Type B pancreatic cell (in vitro differentiated cells): ENCODE measurements at regions not wholly inside any gene's neighbourhood (a gene's known extent, or its start where the extent isn't known, plus 50 kb on each side); places are given as distances from the start of the nearest gene placed in this dataset.

ENCODE experiments used
- DNase-seq: peaks from one replicate; pipeline ENCODE4 v3.0.0; 2021; ENCODE audit warnings: mixed read lengths; ENCODE audit not compliant: unreplicated experiment; ENCODE audit errors: extremely low spot score
- H3K27ac Mint-ChIP-seq: 2 replicates; pipeline ENCODE4 v1.8.0; 2021; ENCODE audit warnings: mild to moderate bottlenecking, mixed read lengths
- H3K27me3 Mint-ChIP-seq: 2 replicates; pipeline ENCODE4 v1.8.0; 2021; ENCODE audit warnings: mixed read lengths
- H3K36me3 Mint-ChIP-seq: 2 replicates; pipeline ENCODE4 v1.8.0; 2021; ENCODE audit warnings: mixed read lengths
- H3K4me1 Mint-ChIP-seq: one replicate; pipeline ENCODE4 v1.8.0; 2021; ENCODE audit warnings: mixed read lengths; ENCODE audit not compliant: unreplicated experiment
- H3K4me3 Mint-ChIP-seq: 2 replicates; pipeline ENCODE4 v1.8.0; 2021; ENCODE audit warnings: mild to moderate bottlenecking, mixed read lengths
- H3K9me3 Mint-ChIP-seq: 2 replicates; pipeline ENCODE4 v1.8.0; 2021; ENCODE audit warnings: mixed read lengths
- TF ChIP-seq, protein P1 (sequence below): fragments of 200-600 bp; sonication (generic); conservative IDR thresholded peaks from 2 replicates; pipeline ENCODE4 v1.5.0; 2021; ENCODE audit warnings: antibody characterized with exemption, mild to moderate bottlenecking

- no peaks in the 10 kb centered on the region for H3K27me3 Mint-ChIP-seq
- H3K36me3 Mint-ChIP-seq, result no peaks in the 10 kb centered on the region
- no peak overlapping the region for H3K4me3 Mint-ChIP-seq
- TF ChIP-seq, protein P1, sequence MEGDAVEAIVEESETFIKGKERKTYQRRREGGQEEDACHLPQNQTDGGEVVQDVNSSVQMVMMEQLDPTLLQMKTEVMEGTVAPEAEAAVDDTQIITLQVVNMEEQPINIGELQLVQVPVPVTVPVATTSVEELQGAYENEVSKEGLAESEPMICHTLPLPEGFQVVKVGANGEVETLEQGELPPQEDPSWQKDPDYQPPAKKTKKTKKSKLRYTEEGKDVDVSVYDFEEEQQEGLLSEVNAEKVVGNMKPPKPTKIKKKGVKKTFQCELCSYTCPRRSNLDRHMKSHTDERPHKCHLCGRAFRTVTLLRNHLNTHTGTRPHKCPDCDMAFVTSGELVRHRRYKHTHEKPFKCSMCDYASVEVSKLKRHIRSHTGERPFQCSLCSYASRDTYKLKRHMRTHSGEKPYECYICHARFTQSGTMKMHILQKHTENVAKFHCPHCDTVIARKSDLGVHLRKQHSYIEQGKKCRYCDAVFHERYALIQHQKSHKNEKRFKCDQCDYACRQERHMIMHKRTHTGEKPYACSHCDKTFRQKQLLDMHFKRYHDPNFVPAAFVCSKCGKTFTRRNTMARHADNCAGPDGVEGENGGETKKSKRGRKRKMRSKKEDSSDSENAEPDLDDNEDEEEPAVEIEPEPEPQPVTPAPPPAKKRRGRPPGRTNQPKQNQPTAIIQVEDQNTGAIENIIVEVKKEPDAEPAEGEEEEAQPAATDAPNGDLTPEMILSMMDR, result no peak
- H3K27ac Mint-ChIP-seq, result no peak overlapping the region
- H3K4me1 Mint-ChIP-seq, result no peaks in the 10 kb centered on the region
- DNase-seq, result no peak
- H3K9me3 Mint-ChIP-seq, result no peaks in the 10 kb centered on the region
Observed at GRCh38 chr2:236400594-236401360, 136.6 kb upstream of the ASB18 start.

DNA sequence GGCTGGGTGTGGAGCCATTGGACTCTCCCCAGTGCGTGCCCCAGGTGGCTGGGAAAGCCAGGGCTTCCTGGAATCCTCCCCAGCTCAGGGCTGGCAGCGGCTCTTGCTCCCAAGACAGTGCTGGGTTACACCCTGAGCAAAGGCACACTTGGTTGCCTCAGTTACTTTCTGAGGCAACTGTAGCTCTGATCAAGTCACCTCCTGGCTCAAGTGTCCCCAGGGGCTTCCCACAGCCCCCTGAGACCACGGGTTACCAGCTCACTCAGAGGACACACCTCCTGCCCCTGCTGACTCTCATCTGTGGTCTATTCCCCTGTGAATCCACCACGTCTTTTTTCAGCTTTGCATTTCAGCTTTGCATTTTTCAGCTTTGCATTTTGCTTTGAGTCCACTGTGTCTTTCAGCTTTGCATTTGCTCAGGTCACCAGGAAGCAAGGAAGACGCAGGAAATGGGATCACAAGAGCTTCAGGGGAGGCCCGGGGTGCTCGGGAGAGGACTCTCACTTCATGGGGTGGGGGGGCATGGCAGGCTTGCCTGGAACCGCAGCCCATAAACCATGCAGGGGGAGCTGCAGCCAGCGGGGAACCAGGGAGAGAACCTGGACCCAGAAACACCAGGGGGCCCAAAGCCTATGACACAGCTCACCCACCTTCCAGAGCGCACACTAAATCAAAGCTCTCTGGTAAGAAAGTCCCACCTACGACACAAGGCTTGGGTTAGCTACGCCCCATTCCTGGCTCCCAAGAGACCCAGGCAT is 138.0 kb upstream of the ASB18 start:
- Mint-ChIP-seq H3K36me3 (no peaks in the 10 kb centered on the region), H3K9me3 (no peaks in the 10 kb centered on the region), H3K4me1 (no peaks in the 10 kb centered on the region), H3K4me3 (no peak overlapping the region), H3K27ac (no peak overlapping the region), H3K27me3 (no peaks in the 10 kb centered on the region)
- TF ChIP-seq, protein P1, result no peak
- no peak for DNase-seq

- H3K36me3 Mint-ChIP-seq, result no peaks in the 10 kb centered on the region
- TF ChIP-seq, protein P1, result no peak
- no peak overlapping the region for H3K4me3 Mint-ChIP-seq
- H3K4me1 Mint-ChIP-seq, result no peaks in the 10 kb centered on the region
- H3K9me3 Mint-ChIP-seq, result no peaks in the 10 kb centered on the region
- no peak for DNase-seq
- no peak overlapping the region for H3K27ac Mint-ChIP-seq
- H3K27me3 Mint-ChIP-seq, result no peaks in the 10 kb centered on the region
Observed at GRCh38 chr2:236403125-236403524, 138.9 kb upstream of the ASB18 start.

DNA sequence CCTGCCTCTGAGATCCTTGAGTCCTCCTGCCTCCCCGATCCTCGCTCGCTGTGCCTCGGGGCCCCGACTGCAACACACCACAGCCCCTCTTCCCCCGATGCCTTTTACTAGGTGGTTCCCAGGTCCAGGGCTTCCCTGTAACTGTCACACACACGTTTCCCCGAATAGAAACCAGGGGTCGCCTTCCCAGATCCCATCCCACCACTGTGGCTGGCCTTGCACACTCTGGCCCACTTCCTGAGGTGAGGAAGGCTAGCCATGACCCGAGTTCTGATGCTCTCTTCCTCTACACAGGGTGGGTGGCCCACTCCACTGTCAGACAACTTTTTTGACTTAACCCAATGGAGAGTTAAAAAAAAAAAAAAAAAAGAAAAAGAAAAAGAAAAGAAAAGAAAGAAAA is 139.6 kb upstream of the ASB18 start:
- Mint-ChIP-seq H3K27ac (no peak overlapping the region), H3K36me3 (no peaks in the 10 kb centered on the region)

GRCh38 chr2:236404346-236404745 is 140.1 kb upstream of the ASB18 start:
- Mint-ChIP-seq H3K27me3 (no peaks in the 10 kb centered on the region), H3K36me3 (no peaks in the 10 kb centered on the region), H3K27ac (no peak overlapping the region), H3K4me3 (no peak overlapping the region), H3K9me3 (no peaks in the 10 kb centered on the region), H3K4me1 (no peaks in the 10 kb centered on the region)
- DNase-seq, result no peak
- TF ChIP-seq, protein P1, result no peak

More for the DNA sequence above, 139.6 kb upstream of the ASB18 start:
- no peak for DNase-seq
- TF ChIP-seq, protein P1, result no peak
- H3K4me1 Mint-ChIP-seq, result no peaks in the 10 kb centered on the region
- H3K9me3 Mint-ChIP-seq, result no peaks in the 10 kb centered on the region
- no peaks in the 10 kb centered on the region for H3K27me3 Mint-ChIP-seq
- H3K4me3 Mint-ChIP-seq, result no peak overlapping the region
